ENCODE measurements at regions not wholly inside any gene's neighbourhood (a gene's known extent, or its start where the extent isn't known, plus 50 kb on each side); places are given as distances from the start of the nearest gene placed in this dataset.

- no peak for DNase-seq (ENCODE audit: low spot score)
Observed at GRCh38 chr10:8229153-8229552, 174.7 kb downstream of the GATA3 start.

- DNase-seq (ENCODE audit: low spot score) = no peak
Observed at GRCh38 chr10:8230902-8231301, 176.4 kb downstream of the GATA3 start.

GRCh38 chr10:8233049-8233448 is 178.6 kb downstream of the GATA3 start:
- no peak for DNase-seq (ENCODE audit: low spot score)

GRCh38 chr10:8233832-8234259 is 179.4 kb downstream of the GATA3 start:
- DNase-seq (ENCODE audit: low spot score) = no peak

GRCh38 chr10:8235253-8236027 is 181.0 kb downstream of the GATA3 start:
- no peak for DNase-seq (ENCODE audit: low spot score)

- DNase-seq (ENCODE audit: low spot score) = no peak
Observed at GRCh38 chr10:8238986-8239385, 184.5 kb downstream of the GATA3 start.

GRCh38 chr10:8240861-8241260 is 186.4 kb downstream of the GATA3 start:
- DNase-seq (ENCODE audit: low spot score) = no peak

GRCh38 chr10:8242295-8242872 is 187.9 kb downstream of the GATA3 start:
- DNase-seq (ENCODE audit: low spot score) = no peak

- no peak for DNase-seq (ENCODE audit: low spot score)
Observed at GRCh38 chr10:8245131-8245813, 190.8 kb downstream of the GATA3 start.

- DNase-seq (ENCODE audit: low spot score) = no peak
Observed at GRCh38 chr10:8245814-8246142, 191.3 kb downstream of the GATA3 start.

GRCh38 chr10:8246548-8246947 is 192.1 kb downstream of the GATA3 start:
- DNase-seq (ENCODE audit: low spot score) = no peak

- no peak for DNase-seq (ENCODE audit: low spot score)
Observed at GRCh38 chr10:8247191-8247590, 192.7 kb downstream of the GATA3 start.

- no peak for DNase-seq (ENCODE audit: low spot score)
Observed at GRCh38 chr10:8248868-8249267, 194.4 kb downstream of the GATA3 start.

GRCh38 chr10:8254350-8254749 is 199.9 kb downstream of the GATA3 start:
- DNase-seq (ENCODE audit: low spot score) = no peak

- DNase-seq (ENCODE audit: low spot score) = no peak
Observed at GRCh38 chr10:8255301-8255700, 200.8 kb downstream of the GATA3 start.

GRCh38 chr10:8260645-8261044 is 206.2 kb downstream of the GATA3 start:
- DNase-seq (ENCODE audit: low spot score) = no peak

GRCh38 chr10:8262317-8262716 is 207.8 kb downstream of the GATA3 start:
- DNase-seq (ENCODE audit: low spot score) = no peak

- no peak for DNase-seq (ENCODE audit: low spot score)
Observed at GRCh38 chr10:8269976-8270375, 215.5 kb downstream of the GATA3 start.

GRCh38 chr10:8272794-8273425 is 218.4 kb downstream of the GATA3 start:
- DNase-seq (ENCODE audit: low spot score) = no peak

- no peak for DNase-seq (ENCODE audit: low spot score)
Observed at GRCh38 chr10:8273749-8274148, 219.3 kb downstream of the GATA3 start.

GRCh38 chr10:8275911-8276310 is 221.4 kb downstream of the GATA3 start:
- no peak for DNase-seq (ENCODE audit: low spot score)

GRCh38 chr10:8278099-8278498 is 223.6 kb downstream of the GATA3 start:
- DNase-seq (ENCODE audit: low spot score) = no peak

- peak; percentile 35 for DNase-seq (ENCODE audit: low spot score)
Observed at GRCh38 chr10:8279598-8279997, 225.1 kb downstream of the GATA3 start.

Measured in AG20443 (cell line).